ENCODE measurements at regions not wholly inside any gene's neighbourhood (a gene's known extent, or its start where the extent isn't known, plus 50 kb on each side); places are given as distances from the start of the nearest gene placed in this dataset.

DNA sequence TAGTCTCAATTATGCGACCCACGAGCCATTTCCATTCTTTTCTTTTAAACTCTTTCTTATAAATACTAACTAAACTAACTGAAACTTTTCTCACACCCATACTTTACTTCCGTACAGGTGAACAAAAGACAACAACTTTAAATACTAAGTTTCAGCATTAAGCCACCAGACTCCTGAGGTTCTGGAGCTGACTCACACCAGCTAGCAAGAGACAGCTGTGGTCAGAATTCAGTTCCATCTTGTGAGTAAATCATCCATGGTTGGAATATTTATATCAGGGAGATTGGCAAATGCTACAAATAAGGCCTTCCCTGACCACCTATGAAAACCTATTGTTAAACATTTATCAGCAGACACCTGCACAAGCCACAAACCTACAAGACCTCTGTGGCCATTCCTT, 897.0 kb downstream of the EFNB2 start:
- Histone ChIP-seq H3K4me2 (ENCODE audit: insufficient read depth in 1 of 2, low read depth in 2 of 2, low read length in 2 of 2) (no peak overlapping the region), H2AK5ac (ENCODE audit: low read depth, low read length) (no peak overlapping the region), H3K23me2 (ENCODE audit: low read depth, low read length) (no peaks in the 10 kb centered on the region), H2BK15ac (ENCODE audit: low read length) (no peak overlapping the region), H3K27me3 (replicated peaks in 1 of 4; ENCODE audit: control insufficient read depth in 3 of 4, extremely low read depth in 1 of 4, insufficient read depth in 3 of 4, low read length in 3 of 4) (no peaks in the 10 kb centered on the region), H3K4me1 (replicated peaks in 1 of 4; ENCODE audit: control insufficient read depth in 3 of 4, insufficient read depth in 4 of 4, low read length in 3 of 4) (no peaks in the 10 kb centered on the region), H3K4ac (replicated peaks; ENCODE audit: insufficient read length, low read depth, low read length) (no peak overlapping the region), H4K91ac (replicated peaks; ENCODE audit: insufficient read length, low read length) (no peak overlapping the region), H3K79me1 (ENCODE audit: low read depth, low read length) (no peaks in the 10 kb centered on the region), H4K20me1 (replicated peaks in 1 of 2; ENCODE audit: control insufficient read depth in 1 of 2, insufficient read depth in 2 of 2, low read length in 2 of 2) (no peaks in the 10 kb centered on the region), H2BK12ac (ENCODE audit: low read depth, low read length) (no peak overlapping the region), H3K56ac (replicated peaks; ENCODE audit: insufficient read length, low read depth, low read length) (no peak overlapping the region), H2BK5ac (ENCODE audit: low read depth, low read length) (no peak overlapping the region), H2BK20ac (ENCODE audit: low read length) (no peak overlapping the region), H3K4me3 (ENCODE audit: extremely low read depth in 1 of 4, insufficient read depth in 2 of 4, low read depth in 3 of 4, low read length in 4 of 4) (no peak overlapping the region), H3K23ac (ENCODE audit: insufficient read length) (no peak overlapping the region), H3K79me2 (ENCODE audit: control insufficient read depth in 1 of 2, insufficient read depth in 2 of 2, low read length in 2 of 2) (no peaks in the 10 kb centered on the region), H3K9me3 (ENCODE audit: insufficient read depth in 2 of 2, low read depth in 1 of 2, low read length in 1 of 2) (no peaks in the 10 kb centered on the region), H2AFZ (ENCODE audit: low read length) (no peak overlapping the region), H3K27ac (ENCODE audit: low read depth, low read length) (no peak overlapping the region), H4K5ac (ENCODE audit: insufficient read length, low read depth, low read length) (no peak overlapping the region), H3K9ac (replicated peaks in 1 of 4; ENCODE audit: extremely low read depth in 1 of 4, low read depth in 3 of 4, low read length in 3 of 4) (no peak overlapping the region), H3K14ac (ENCODE audit: insufficient read length) (no peak overlapping the region), H3K36me3 (ENCODE audit: control insufficient read depth in 2 of 4, insufficient read depth in 4 of 4, low read length in 3 of 4) (no peaks in the 10 kb centered on the region), H4K8ac (ENCODE audit: extremely low read depth, insufficient read depth, low read length) (no peak overlapping the region), H3K18ac (ENCODE audit: extremely low read depth, low read length) (no peak overlapping the region), H2BK120ac (replicated peaks; ENCODE audit: low read depth, low read length) (no peak overlapping the region)
- ChIA-PET POLR2A (ENCODE audit: partially characterized antibody) (no interaction called here), CTCF (ENCODE audit: partially characterized antibody) (no interaction called here)
- WGBS, 2 experiments (ENCODE audit: extremely low coverage in 1 of 2, insufficient coverage in 1 of 2, insufficient read length in 1 of 2, insufficient replicate concordance in 2 of 2, low coverage in 1 of 2, low lambda C conversion rate in 2 of 2, missing lambda C conversion rate in 1 of 2), result 94 to 97% methylated on average over 3 of the region's 3 CpGs
- no peak for FAIRE-seq
- TF ChIP-seq SIRT6 (IDR thresholded peaks at IDR 0.05; ENCODE audit: low read length) (no peak), SP2 (IDR thresholded peaks at IDR 0.05; ENCODE audit: low read length) (no peak)
- TF ChIP-seq, protein P1, sequence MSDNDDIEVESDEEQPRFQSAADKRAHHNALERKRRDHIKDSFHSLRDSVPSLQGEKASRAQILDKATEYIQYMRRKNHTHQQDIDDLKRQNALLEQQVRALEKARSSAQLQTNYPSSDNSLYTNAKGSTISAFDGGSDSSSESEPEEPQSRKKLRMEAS (IDR thresholded peaks at IDR 0.05), result no peak
- no peak for DNase-seq (ENCODE audit: low read depth in 1 of 2, low spot score in 2 of 2)
